Loucy (cell line): ENCODE measurements at regions not wholly inside any gene's neighbourhood (a gene's known extent, or its start where the extent isn't known, plus 50 kb on each side); places are given as distances from the start of the nearest gene placed in this dataset.

Experiments
- H2AFZ ChIP-seq: fragments of 200-600 bp; sonication (generic); 2 replicates; pipeline ENCODE4 v1.6.0; 2016; ENCODE audit warnings: antibody characterized with exemption, mild to moderate bottlenecking, low read length, moderate library complexity
- H3F3A ChIP-seq: fragments of 200-600 bp; 2 replicates; pipeline ENCODE4 v1.6.0; 2016; ENCODE audit warnings: antibody characterized with exemption, low read depth, mild to moderate bottlenecking
- H3K27me3 ChIP-seq: fragments of 200-600 bp; sonication (generic); 2 replicates; pipeline ENCODE4 v1.6.1; 2014; ENCODE audit warnings: low read length, mild to moderate bottlenecking; ENCODE audit not compliant: insufficient read depth, poor library complexity, severe bottlenecking
- H3K36me3 ChIP-seq: fragments of 200-600 bp; sonication (generic); 2 replicates; pipeline ENCODE4 v1.6.1; 2016; ENCODE audit warnings: low read length; ENCODE audit not compliant: insufficient read depth
- H3K4me1 ChIP-seq: fragments of 200-600 bp; sonication (generic); 2 replicates; pipeline ENCODE4 v1.5.1; 2014; ENCODE audit warnings: low read length, mild to moderate bottlenecking; ENCODE audit not compliant: insufficient read depth, poor library complexity, severe bottlenecking
- H3K4me2 ChIP-seq: fragments of 200-600 bp; sonication (generic); 2 replicates; pipeline ENCODE4 v1.6.0; 2014; ENCODE audit warnings: antibody characterized with exemption, low read length, low read depth, mild to moderate bottlenecking; ENCODE audit not compliant: poor library complexity, severe bottlenecking
- H3K4me3 ChIP-seq: fragments of 200-600 bp; sonication (generic); 2 replicates; pipeline ENCODE4 v1.5.1; 2014; ENCODE audit warnings: low read length, mild to moderate bottlenecking, mixed read lengths; ENCODE audit not compliant: poor library complexity, severe bottlenecking
- H3K79me2 ChIP-seq: fragments of 200-600 bp; sonication (generic); 2 replicates; pipeline ENCODE4 v1.6.1; 2014; ENCODE audit warnings: low read length; ENCODE audit not compliant: insufficient read depth
- H3K9ac ChIP-seq: fragments of 200-600 bp; sonication (generic); 2 replicates; pipeline ENCODE4 v1.6.0; 2014; ENCODE audit warnings: mild to moderate bottlenecking, low read depth, low read length, moderate library complexity; ENCODE audit not compliant: poor library complexity, severe bottlenecking
- H3K9me2 ChIP-seq: fragments of 200-600 bp; sonication (generic); replicated peaks from 2 replicates; pipeline ENCODE4 v1.6.1; 2016; ENCODE audit warnings: low read depth, low read length, mixed read lengths
- H3K9me3 ChIP-seq: fragments of 200-600 bp; sonication (generic); 2 replicates; pipeline ENCODE4 v1.6.1; 2014; ENCODE audit warnings: mild to moderate bottlenecking, antibody characterized with exemption, low read length, low read depth; ENCODE audit not compliant: insufficient read depth
- H4K20me1 ChIP-seq: fragments of 200-600 bp; sonication (generic); 2 replicates; pipeline ENCODE4 v1.6.0; 2014; ENCODE audit warnings: antibody characterized with exemption, low read length, mild to moderate bottlenecking; ENCODE audit not compliant: insufficient read depth, poor library complexity, severe bottlenecking
- EZH2phosphoT487 ChIP-seq: fragments of 200-600 bp; IDR thresholded peaks from 2 replicates; pipeline ENCODE4 v1.6.1; 2018; ENCODE audit warnings: antibody characterized with exemption, mild to moderate bottlenecking, moderate library complexity, borderline replicate concordance
- TF ChIP-seq, protein P1 (sequence below): fragments of 200-600 bp; sonication (generic); conservative IDR thresholded peaks from 2 replicates; pipeline ENCODE4 v1.5.1; 2014; ENCODE audit warnings: mild to moderate bottlenecking, antibody characterized with exemption, low read length

DNA sequence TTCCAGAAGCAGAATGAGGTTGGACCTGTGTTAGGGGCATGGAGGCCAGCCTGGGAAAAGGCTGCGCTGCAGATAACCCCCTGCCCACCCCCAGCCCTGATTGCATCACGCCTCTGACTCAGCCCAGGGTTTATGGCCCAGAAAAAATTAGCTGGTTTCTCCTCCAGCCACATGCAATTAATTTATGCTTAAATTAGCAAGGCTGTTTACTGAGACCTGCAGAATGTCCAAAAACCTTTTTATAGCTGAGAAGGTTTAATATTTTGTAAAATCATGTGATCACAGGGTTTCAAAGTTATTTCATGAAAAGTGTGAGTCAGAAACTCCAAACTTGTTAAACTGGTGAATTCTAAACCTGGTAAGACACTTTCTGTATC lies 123.1 kb upstream of the HDAC4 start:
- Histone ChIP-seq H3K9me2 (no peaks in the 10 kb centered on the region), H3K79me2 (no peaks in the 10 kb centered on the region), H3K4me1 (no peaks in the 10 kb centered on the region), H2AFZ (no peak overlapping the region), H3K4me2 (no peak overlapping the region), H3F3A (no peaks in the 10 kb centered on the region), H3K9me3 (peaks cover 10% of the 10 kb centered on the region; the same call in 1 of the 2 replicates), H3K4me3 (no peak overlapping the region), H3K27me3 (no peaks in the 10 kb centered on the region), H4K20me1 (no peaks in the 10 kb centered on the region), H3K36me3 (no peaks in the 10 kb centered on the region), H3K9ac (no peak overlapping the region)
- no peak for TF ChIP-seq EZH2phosphoT487
- TF ChIP-seq, protein P1, sequence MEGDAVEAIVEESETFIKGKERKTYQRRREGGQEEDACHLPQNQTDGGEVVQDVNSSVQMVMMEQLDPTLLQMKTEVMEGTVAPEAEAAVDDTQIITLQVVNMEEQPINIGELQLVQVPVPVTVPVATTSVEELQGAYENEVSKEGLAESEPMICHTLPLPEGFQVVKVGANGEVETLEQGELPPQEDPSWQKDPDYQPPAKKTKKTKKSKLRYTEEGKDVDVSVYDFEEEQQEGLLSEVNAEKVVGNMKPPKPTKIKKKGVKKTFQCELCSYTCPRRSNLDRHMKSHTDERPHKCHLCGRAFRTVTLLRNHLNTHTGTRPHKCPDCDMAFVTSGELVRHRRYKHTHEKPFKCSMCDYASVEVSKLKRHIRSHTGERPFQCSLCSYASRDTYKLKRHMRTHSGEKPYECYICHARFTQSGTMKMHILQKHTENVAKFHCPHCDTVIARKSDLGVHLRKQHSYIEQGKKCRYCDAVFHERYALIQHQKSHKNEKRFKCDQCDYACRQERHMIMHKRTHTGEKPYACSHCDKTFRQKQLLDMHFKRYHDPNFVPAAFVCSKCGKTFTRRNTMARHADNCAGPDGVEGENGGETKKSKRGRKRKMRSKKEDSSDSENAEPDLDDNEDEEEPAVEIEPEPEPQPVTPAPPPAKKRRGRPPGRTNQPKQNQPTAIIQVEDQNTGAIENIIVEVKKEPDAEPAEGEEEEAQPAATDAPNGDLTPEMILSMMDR = no peak

DNA sequence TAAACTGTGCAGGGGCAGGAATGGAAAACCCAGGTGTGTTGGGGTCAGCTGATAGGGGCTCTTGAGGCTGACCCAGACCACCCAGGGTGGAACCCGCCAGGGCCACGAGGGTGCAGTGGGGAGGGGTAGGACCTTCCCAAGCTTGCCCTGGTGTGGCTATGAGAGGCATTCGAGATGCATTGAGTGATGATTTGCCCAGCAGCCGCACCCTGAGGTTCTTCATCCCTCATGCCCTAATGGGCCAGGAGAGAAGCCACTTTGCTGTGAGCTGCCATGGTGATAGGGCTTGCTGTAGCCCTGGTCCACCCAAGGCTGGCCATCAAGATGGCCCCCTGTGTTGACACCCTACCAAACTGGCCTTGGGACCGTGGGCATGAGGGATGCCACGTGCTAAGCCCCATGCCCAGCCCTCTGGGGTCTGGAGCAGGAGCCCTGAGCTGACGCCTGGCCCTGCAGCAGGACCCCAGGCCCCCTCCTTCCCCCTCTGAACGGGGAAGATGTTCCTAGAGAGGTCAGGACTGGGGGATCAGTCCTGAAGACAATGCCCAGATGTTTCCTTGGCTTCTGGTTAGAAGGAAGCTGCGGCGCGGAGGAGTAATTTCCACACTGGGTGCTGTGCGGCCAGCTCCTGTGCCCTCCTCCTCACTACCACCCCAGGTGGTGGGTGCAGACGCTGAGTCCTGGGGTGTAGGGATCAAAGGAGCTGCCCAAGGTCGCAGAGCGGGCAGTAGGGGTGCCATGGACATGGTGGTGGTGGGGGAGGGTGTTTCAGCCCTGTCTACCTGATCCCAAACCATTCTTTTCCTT lies 122.5 kb upstream of the HDAC4 start:
- Histone ChIP-seq H3K36me3 (no peaks in the 10 kb centered on the region), H3K4me1 (no peaks in the 10 kb centered on the region), H2AFZ (no peak overlapping the region), H4K20me1 (no peaks in the 10 kb centered on the region), H3K4me3 (no peak overlapping the region), H3K79me2 (no peaks in the 10 kb centered on the region), H3F3A (no peaks in the 10 kb centered on the region), H3K9me2 (no peaks in the 10 kb centered on the region), H3K9ac (no peak overlapping the region), H3K4me2 (no peak overlapping the region), H3K27me3 (no peaks in the 10 kb centered on the region), H3K9me3 (peaks cover 14% of the 10 kb centered on the region; the same call in 1 of the 2 replicates)
- TF ChIP-seq, protein P1 = no peak
- no peak for TF ChIP-seq EZH2phosphoT487

DNA sequence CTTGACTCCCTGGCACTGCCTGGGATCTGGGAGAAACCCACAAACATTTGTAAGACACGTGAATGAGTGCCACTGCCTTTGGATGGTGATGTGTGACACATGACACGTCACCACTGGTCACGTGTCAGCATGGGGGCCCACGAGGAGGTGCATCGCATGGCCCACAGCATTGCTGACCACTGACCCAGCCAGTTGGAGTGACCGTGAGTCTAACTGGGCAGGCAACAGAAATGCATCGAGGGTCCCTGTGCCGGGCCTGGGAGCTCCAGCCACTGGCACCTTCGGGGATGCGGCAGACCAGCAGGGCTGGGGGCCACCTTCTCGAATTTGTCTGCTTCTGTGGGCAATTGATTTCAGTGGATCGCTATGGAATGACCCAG lies 121.9 kb upstream of the HDAC4 start:
- TF ChIP-seq, protein P1 = no peak
- no peak for TF ChIP-seq EZH2phosphoT487
- Histone ChIP-seq H3F3A (no peaks in the 10 kb centered on the region), H3K27me3 (no peaks in the 10 kb centered on the region), H3K36me3 (no peaks in the 10 kb centered on the region), H3K4me3 (no peak overlapping the region), H3K4me1 (no peaks in the 10 kb centered on the region), H3K79me2 (no peaks in the 10 kb centered on the region), H3K9ac (no peak overlapping the region), H2AFZ (no peak overlapping the region), H3K4me2 (no peak overlapping the region), H4K20me1 (no peaks in the 10 kb centered on the region), H3K9me2 (no peaks in the 10 kb centered on the region), H3K9me3 (peaks cover 14% of the 10 kb centered on the region; the same call in 1 of the 2 replicates)
